NCI-H2107 (cell line): ENCODE measurements at regions not wholly inside any gene's neighbourhood (a gene's known extent, or its start where the extent isn't known, plus 50 kb on each side); places are given as distances from the start of the nearest gene placed in this dataset.
"Not testable (repeated sequence)": the region's sequence is repeated elsewhere in the genome, so short reads cannot be mapped to it uniquely, and the experiment has no call there.

Experiments used
- DNase-seq: peaks from one replicate; lab custom pipeline; 2025; lab: John Stamatoyannopoulos, UW

- DNase-seq, result no peak
These were observed 106.5 kb downstream of the KLF13 start for GRCh38 chr15:31433091-31433490.

- DNase-seq, result no peak
These were observed 106.9 kb downstream of the KLF13 start for GRCh38 chr15:31433574-31433973.

GRCh38 chr15:31434275-31434587 is 107.6 kb downstream of the KLF13 start:
- DNase-seq, result no peak

GRCh38 chr15:31434588-31435260 is 108.1 kb downstream of the KLF13 start:
- no peak for DNase-seq

- no peak for DNase-seq
These were observed 108.8 kb downstream of the KLF13 start for GRCh38 chr15:31435261-31435911.

- DNase-seq, result no peak
These were observed 109.4 kb downstream of the KLF13 start for GRCh38 chr15:31435912-31436628.

GRCh38 chr15:31437686-31438085 is 111.1 kb downstream of the KLF13 start:
- no peak for DNase-seq

DNA sequence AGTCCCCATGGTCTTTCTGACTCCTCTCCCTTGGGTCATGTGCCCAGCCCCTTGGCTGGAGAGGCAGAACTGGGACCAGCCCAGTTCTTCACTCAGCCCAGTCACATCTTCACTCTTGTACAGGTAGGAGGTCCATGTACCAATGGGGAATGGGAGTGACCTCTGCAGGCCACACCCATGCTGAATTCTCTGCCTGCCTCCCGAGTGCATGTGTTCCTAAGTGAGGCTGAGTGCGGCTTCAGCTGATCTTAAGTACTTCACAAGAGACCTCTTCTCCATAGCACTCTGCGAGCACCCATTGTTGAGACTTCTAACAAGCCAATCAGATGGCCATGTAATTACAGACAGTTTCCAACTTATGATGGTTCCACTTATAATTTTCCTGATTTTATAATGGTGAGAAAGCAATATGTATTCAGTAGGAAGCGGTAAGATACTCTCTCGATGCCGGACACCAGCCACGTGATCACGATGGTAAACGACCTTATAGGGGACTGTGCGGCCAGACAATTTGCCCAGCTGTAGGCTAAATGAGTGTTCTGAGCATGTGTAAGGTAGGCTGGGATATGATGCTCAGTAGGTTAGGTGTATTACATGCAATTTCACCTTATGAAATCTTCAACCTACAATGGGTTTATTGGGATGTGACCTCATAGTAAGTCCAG is 112.1 kb downstream of the KLF13 start:
- no peak for DNase-seq

DNA sequence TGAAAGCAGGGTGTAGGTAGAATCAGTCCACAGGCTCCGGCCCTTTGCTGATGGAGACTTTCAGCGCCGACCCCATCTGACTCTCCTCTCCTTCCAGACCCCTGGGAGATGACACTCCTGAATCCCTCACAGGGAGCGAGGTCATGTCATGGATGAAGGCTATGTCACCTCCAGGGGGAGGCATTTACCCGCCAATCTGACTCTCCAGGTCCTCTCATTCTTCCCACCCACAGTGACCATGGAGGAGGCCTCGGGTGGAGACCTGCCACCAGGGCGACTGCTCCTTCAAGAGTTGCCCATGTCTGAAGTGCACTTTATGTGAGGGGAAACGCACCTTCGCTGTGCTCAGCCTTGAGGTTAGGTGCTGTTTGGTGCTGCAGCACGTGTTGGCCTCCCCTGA is 112.7 kb downstream of the KLF13 start:
- DNase-seq, result no peak

- DNase-seq, result not testable (repeated sequence)
These were observed 113.6 kb downstream of the KLF13 start for GRCh38 chr15:31440216-31440615.

DNA sequence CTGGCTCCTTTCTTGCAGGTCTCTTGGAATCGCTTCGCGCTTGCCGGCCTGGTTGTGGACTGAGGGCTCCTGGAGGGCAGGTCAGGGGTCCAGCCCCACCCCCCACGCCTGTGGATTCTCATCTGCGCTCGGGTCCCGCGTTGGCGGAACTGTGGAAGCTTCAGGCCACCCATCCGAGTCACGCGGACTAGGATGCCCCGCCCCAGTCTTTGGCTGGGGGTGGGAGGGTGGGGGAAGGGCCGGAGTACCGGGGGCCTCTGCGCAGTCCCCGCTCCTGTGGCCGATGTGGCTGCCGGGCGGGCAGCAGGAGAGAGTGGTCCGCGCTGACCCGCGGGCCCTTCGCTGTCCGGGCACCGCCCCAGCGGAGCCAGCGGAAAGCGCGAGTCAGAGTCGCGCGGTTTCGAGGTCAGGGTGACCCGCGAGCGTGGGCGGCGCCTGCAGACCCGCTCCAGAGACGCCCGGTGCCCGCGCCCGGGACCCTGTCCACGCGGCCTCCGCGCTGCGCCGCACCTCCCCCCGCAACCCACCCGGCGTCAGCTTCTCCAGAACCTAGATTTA is 114.2 kb downstream of the KLF13 start:
- no peak for DNase-seq

DNA sequence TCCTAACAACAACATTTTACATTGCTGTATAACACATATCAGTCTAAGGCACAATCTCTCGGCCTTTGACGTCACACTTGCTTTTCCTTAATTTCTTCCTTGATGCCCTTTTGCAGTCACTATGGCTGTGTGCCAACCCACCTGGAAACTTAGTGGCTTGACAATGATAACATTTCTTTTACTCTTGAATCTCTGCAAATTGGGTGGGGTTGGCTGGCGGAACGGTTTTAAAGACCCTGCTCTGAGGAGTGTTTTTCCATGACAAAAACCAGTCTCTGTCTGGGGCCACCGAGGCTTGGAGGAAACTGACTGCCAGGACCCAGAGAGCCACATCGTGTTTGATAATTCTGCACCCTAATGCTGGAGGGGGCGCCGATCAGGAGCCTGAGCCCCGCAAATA is 115.6 kb downstream of the KLF13 start:
- DNase-seq, result no peak

- no peak for DNase-seq
These were observed 116.1 kb downstream of the KLF13 start for GRCh38 chr15:31442699-31443111.

DNA sequence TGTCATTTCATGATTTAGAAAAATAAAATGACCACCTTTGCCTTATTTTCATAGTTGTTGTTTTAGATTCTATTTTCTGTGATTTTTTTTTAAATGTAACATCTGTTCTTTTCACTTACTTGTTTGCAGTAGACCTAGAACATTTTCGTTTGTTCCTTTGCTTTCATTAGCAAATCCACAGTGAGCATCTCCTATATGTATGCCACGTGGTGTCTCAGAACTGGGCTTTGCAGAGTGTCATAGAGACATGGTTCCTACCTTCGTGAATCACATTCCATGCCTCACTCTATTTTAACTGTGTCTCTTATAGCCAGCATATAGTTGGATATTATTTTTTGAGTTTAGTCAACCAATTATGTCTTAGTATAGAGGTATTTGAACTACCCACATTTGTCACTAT is 118.2 kb downstream of the KLF13 start:
- DNase-seq, result no peak

- DNase-seq, result no peak
These were observed 119.9 kb downstream of the KLF13 start for GRCh38 chr15:31446546-31446945.

DNA sequence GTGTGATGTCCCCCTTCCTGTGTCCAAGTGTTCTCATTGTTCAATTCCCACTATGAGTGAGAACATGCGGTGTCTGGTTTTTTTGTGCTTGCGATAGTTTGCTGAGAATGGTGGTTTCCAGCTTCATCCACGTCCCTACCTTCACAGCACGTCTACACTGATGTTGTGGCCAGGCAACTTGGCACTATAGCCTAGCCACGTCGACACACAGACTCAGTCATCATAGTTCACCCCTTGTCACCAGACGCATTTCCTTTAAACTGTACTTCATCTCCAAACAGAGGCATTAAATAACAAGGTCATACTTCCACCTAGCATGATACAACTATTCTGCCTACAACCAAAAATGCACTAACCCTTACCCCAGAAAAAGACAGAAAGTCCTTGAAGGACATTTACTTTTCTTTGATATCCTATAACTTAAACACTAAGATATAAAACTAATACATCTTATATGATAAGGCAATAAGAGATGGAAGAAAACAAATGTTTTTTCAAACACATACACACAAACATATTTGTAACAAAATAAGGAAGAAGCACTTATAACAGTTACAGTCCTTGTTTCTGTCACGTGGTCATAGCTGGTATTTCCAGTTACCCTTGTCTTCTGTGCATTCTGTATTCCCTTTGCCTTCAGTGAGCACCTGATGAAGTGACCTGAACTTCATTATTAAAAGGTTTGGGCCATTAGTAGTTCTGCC is 121.4 kb downstream of the KLF13 start:
- no peak for DNase-seq

DNA sequence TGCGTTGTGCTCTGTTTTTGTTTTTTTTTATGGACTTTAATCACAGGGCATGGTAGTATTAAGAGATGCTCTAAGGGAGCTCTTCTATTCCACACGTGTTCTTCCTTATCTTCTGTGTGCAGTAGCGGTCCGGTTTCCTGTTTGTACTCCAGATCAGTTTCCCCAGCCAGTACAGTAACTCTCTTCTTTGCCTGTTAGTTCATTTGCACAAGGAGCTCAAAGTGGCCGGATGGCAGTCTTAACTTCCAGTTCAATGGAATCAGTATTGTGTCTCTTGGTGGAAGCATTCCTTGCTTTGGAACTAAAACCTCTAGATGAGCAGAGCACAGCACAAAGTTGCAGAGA is 122.0 kb downstream of the KLF13 start:
- no peak for DNase-seq

DNA sequence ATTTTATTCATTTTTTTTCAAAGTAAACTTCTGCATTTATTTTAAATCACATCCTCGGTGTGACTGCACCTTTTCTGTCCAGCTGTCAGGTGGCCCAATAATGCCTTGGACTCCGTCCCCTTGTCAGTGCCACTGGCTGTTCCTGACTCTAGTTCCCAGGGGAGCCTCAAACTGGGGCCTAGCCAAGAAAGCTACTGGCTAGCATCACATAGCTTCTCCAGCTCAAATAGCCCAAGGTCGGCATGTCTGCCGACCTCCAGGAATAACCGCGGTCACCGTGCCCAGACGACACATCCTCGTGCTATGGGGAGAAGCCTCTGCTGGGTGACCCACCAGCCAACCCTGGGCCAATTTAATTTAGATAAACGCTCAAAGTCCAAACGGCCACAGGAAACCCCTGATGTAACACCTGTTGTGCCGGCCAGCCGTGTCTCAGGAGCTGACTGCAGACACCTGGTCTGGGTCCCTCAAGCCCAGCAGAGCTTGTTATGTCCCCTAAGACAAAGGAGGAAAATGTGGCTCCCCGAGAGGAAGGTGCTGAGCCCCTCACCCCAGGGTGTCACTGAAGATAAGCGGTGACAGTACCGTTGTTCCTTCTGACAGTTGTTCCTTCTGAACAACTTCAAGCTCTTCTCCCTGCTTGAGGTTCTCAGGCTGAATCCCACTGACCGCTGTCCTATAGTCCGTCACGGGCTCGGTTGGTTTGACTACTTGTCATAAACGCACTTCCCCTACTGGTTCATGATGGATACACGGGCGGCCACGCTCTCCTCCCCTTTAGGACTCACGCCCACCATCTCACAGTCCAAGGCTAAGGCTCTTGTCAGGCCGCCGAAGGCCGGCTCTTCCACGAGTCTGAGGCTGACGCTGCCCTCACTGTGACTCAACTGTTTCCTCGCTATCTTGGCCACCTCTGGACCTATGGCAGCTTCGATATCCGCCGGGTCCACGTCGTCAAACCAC is 126.2 kb downstream of the KLF13 start:
- no peak for DNase-seq

- no peak for DNase-seq
These were observed 127.1 kb downstream of the KLF13 start for GRCh38 chr15:31453558-31454318.

- DNase-seq, result no peak
These were observed 128.9 kb downstream of the KLF13 start for GRCh38 chr15:31455499-31455898.
